ENCODE measurements at regions not wholly inside any gene's neighbourhood (a gene's known extent, or its start where the extent isn't known, plus 50 kb on each side); places are given as distances from the start of the nearest gene placed in this dataset.
"Not testable (repeated sequence)": the region's sequence is repeated elsewhere in the genome, so short reads cannot be mapped to it uniquely, and the experiment has no call there.

DNA sequence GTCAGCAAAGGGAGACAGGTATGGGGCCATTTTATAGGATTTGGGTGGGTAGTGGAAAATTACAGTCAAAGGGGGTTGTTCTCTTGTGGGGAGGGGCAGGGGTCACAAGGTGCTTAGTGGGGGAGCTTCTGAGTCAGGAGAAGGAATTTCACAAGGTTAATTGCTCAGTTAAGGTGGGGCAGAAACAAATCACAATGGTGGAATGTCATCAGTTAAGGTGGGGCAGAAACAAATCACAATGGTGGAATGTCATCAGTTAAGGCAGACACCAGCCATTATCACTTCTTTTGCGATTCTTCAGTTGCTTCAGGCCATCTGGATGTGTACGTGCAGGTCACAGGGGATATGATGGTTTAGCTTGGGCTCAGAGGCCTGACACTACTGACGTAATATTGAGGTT, 1077.6 kb downstream of the DNAJB9 start:
- DNase-seq, result not testable (repeated sequence)

DNA sequence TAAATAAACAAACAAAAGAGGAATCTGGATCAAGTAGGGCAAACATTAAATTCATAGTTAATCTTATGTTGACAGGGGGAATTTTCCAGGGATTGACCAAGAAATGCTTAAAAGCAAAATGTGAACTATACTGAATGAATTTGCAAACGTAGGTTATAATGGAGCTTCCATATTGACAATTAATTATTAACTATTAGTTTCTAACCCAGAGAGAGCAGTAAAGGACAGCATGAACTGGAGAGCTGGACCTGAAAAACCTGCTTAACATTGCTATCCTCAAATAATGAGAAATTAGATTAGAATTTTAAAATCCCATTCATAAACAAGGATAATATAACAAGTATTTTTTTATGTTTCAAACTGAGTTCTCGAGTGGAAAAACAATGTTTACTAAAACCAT, 1089.6 kb downstream of the DNAJB9 start:
- no peak for DNase-seq

DNA sequence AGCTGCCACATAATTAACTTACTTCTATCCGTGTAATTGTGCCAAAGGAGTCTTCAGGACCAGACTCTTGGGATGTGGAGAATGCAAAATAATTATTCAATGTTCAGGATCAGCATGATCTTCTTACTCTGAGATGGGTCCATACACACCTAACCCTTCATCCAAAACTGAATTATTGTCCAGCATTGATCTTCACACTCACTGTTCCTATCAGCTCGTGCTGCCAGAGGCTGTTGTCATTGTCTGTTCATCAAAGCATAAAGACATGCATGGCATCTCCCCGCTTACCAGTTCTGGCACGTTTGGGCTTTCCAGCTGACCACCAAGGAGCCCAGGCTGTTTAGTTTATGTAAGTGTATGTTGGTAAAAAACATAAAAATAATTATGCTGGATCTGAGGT, 1090.7 kb downstream of the DNAJB9 start:
- DNase-seq, result no peak

DNA sequence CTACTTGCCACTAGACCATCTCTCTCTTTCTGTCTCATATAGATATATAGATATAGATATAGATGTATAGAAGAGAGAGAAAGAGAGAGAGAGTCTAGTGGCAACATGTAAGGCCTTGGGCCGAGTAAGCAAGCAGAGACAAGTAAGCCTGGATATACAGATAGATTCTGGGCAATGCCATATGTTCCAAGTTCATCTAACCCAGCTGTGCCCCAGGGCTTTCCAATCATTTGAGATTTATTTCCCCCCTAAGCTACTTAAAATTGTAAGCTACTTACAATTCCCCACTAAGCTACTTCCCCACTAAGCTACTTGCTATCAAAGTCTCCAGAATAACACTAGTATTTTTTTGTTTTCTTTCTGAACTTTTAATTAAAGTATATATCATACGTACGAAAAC, 1094.1 kb downstream of the DNAJB9 start:
- DNase-seq, result no peak

DNA sequence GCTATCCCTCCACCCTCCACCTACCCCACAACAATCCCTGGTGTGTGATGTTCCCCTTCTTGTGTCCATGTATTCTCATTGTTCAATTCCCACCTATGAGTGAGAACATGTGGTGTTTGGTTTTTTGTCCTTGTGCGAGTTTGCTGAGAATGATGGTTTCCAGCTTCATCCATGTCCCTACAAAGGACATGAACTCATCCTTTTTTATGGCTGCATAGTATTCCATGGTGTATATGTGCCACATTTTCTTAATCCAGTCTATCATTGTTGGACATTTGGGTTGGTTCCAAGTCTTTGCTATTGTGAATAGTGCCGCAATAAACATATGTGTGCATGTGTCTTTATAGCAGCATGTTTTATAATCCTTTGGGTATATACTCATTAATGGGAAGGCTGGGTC, 1117.6 kb downstream of the DNAJB9 start:
- DNase-seq, result not testable (repeated sequence)

DNA sequence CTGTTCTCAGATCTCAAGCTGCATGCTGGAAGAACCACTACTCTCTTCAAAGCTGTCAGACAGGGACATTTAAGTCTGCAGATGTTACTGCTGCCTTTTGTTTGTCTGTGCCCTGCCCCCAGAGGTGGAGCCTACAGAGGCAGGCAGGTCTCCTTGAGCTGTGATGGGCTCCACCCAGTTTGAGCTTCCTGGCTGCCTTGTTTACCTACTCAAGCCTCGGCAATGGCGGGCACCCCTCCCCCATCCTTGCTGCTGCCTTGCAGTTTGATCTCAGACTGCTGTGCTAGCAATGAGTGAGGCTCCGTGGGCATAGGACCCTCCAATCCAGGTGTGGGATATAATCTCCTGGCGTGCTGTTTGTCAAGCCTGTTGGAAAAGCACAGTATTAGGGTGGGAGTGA, 1122.9 kb downstream of the DNAJB9 start:
- not testable (repeated sequence) for DNase-seq

DNA sequence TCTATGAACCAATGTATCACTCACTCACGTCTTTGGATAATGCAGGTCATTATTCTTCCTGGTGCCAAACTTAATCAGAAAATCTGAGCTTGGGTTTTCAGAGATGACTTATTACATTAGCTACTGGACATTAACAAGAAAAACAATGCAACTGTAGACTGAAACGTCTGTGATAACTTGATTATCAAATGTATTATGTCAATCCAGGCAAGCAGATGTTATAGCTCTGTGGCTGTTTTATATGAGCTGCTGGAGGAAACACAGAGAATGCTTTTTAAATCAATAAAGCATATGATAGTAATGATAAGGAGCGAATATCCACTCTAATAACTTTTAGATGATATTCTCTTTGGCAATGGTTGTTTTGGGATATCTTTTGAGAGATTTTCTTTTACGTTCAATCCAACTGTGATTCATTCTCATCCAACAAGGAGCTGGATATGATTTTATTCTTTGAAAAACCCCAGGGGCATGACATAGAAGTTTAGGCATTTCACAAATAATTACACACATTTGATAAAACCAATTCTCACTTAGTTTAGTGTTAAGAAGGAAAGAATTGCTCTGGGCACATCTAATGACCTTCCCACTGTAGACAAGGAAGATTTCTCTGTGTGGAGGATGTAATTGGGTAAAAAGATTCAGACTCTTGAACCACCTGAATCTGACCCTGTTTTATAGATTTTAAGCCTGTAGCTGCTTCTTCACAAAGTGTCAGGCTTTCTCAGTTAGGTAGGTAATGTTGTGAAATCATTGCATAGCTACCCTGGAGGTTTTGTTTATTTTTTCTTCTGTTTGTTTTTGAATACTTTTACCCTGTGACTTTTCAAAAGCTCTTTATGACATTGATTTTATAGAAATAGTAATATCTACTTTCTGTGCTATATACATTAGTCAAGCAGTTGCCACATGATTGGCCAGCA, 1124.7 kb downstream of the DNAJB9 start:
- no peak for DNase-seq

DNA sequence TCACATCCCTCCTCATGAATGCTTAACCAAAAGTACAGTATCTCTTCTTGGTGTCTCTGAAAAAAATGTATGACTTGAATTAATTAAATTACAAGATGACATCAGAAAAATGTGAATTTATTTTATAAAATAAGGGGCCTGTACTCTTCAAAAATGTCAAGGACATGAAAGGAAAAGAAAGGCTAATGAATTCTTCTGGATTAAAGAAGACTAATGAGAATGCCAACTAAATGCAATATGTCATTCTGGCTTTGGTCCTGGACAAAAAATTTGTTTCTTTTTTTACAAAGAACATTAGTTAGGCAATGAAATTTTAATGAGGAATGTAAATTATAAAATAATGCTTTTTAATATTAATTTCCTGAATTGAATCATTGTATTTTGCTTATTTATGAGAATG, 1125.7 kb downstream of the DNAJB9 start:
- no peak for DNase-seq

DNA sequence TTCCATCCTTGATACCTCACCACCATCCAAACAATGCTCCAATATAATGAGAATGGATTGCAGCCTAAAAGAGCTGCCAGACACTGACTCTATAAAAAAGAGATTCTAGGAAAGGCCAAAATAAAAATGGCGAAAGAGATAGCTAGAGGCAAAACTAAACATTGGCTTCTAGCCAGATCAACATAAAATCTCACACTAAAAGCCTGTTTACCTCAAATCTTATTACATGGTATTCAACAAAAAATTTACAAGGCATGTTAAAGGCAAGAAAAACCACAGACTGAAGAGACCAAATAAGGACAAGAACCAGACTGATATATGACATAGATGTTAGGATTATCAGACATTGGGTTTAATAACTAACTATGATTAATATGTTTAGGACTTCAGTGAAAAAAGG, 1127.0 kb downstream of the DNAJB9 start:
- no peak for DNase-seq

DNA sequence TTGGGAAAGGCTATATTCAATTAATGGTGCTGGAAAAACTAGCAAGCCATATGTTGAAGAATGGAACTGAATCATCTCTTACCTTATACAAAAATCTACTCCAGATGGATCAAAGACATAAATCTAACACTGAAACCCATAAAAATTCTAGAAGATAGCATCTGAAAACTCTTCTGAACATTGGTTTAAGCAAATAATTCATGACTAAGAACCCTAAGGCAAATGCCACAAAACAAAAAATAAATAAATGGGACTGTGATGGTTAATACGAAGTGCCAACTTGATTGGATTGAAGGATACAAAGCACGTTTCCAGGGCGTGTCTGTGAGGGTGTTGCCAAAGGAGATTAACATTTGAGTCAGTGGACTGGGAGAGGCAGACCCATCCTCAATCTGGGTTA, 1130.0 kb downstream of the DNAJB9 start:
- DNase-seq, result no peak

DNA sequence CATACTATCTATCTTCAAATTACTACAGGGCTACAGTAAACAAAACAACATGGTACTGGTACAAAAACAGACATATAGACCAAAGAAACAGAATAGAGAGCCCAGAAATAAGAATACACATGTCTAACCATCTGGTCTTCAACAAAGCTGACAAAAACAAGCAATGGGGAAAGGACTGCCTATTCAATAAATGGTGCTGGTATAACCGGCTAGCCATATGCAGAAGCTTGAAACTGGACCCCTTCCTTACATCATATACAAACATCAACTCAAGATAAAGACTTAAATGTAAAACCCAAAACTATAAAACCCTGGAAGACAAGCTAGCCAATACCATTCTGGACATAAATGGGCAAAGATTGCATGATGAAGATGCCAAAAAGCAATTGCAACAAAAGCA, 1143.7 kb downstream of the DNAJB9 start:
- no peak for DNase-seq

DNA sequence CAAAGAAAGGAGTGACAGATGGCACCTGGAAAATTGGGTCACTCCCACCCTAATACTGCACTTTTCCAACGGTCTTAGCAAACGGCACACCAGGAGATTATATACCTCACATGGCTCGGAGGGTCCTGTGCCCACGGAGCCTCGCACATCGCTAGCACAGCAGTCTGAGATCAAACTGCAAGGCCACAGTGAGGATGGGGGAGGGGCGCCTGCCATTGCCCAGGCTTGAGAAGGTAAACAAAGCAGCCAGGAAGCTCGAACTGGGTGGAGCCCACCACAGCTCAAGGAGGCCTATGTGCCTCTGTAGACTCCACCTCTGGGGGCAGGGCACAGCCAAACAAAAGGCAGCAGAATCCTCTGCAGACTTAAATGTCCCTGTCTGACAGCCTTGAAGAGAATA, 1149.7 kb downstream of the DNAJB9 start:
- DNase-seq, result not testable (repeated sequence)

DNA sequence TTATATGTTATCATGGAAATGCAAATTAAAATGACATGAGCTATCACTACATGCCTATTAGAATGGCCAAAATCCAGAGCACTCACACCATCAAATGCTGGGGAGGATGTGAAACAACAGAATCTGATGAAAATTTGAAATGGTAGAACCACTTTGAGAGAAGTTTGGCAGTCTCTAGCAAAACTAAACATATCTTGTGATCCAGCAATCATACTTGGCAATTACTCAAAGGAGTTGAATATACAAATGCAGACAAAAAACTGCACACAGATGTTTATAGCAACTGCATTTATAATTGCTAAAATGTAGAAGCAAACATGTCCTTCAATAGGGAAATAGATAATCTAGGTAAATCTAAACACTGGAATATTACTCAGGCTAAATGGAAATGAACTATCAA, 1164.9 kb downstream of the DNAJB9 start:
- no peak for DNase-seq

DNA sequence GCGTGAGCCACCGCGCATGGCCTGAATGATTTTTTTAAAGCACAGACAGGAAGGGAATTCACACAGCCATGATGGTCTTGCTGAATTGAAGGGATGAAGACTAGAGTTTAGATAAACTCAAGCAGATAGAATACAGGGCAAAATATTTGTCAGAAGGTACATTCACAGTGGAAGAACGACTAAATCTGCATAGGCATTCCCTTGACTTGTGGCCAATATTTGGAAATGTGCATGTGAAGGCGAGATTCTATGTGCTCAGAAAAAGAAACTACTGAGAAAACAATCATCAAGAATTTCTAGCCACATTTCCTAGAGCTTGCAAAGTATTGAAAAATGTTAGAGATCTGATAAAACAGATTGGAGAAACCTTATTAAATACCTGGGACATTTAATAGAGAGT, 1166.2 kb downstream of the DNAJB9 start:
- DNase-seq, result no peak

DNA sequence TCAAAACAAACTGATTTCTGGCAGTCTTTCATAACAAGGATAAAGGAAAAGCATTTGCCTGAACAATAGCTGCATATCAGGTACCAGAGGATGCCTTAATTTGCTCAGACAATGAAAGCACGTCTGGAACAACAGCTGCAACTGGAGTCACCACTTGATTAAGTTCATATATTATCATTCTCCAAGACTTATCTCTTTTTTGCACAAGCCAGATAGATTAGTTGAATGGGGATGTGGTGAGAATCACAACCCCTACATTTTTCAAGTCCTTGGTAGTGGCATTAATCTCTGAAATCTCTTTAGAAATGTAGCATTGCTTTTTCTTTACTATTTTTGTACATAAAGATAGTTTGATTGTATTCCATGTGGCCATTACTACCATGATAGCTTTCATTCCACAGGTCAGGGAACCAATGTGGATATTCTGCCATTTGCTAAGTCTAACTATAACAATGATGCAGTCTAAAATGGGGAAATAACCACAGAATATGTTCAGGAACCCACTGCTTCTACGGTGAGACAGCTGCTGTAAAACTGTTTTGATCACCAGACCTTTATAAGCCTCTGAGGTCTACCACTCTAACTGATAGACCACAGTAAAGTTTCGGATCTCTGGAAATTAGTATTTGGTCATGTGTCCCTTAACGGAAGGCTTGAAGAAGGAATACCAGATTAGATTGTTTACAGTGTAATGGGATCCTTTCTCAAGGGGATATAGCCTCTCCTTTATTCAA, 1176.2 kb downstream of the DNAJB9 start:
- no peak for DNase-seq

DNA sequence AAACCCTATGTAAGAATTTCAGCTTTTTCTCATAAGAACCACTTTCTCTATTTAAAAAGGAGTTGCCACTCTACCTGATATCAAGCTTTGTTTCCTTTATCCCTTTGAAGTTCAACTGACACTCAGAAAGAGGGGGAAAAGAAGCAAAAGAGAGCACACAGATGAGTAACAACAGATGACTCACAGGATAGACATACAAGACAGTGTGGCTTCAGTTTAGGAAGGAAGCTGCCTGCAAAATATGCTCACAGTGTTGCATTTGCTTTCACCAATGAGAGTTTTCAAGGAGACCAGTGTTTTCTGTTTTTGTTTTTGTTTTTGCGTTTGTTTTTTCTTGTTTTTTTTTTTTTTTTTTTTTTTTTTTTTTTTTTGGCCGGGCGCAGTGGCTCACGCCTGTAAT, 1181.6 kb downstream of the DNAJB9 start:
- DNase-seq, result no peak

DNA sequence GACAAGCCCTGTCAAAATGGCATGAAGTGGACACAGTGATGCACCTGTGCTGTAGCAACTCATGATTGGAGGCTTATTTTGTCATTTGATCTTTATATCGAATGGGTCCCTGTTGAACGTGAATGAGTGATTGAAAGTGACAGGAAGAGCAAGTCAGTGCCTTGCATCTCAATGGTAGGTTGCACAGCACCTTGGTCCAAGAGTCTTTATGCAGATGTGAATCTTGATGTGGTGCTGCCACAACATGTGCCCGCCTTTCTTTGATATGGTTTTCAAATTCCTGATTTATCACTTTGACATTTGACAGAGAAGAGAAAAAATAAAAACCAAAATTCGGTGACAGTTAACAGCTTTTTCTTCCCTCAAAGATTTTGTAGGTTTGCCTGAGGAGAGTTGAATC, 1182.4 kb downstream of the DNAJB9 start:
- no peak for DNase-seq

DNA sequence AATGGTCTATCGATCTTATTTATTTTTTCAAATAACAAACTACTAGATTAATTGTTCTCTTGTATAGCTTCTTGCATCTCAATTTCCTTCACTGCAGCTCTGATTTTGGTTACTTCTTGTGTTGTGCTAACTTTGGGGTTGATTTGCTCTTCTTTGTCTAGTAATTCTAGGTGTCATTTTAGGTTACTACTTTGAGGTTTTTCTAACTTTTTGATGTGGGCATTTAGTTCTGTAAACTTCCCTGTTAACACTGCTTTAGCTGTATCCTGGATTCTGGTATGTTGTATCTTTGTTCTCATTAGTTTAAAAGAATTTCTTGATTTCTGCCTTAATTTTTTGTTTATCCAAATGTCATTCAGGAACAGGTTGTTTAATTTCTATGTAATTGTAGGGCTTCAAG, 1188.0 kb downstream of the DNAJB9 start:
- no peak for DNase-seq

DNA sequence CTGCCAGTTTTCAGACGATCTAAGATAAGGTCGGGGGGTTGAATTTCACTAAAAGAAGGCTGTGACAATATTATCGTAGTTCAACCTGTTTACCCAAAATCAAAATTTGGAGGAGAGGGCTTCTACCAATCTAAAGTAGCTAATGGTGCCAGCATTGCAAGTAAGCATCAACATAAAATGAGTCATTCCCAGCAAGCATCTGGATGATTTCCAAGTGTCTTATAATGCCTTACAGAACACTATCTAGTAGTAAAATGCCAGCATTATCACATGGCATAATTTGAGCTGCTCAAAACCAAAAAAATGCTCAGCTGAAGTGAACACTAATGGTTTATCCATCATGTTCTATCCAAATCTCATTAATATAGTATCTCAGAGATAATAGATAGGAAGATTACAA, 1193.9 kb downstream of the DNAJB9 start:
- DNase-seq, result no peak

DNA sequence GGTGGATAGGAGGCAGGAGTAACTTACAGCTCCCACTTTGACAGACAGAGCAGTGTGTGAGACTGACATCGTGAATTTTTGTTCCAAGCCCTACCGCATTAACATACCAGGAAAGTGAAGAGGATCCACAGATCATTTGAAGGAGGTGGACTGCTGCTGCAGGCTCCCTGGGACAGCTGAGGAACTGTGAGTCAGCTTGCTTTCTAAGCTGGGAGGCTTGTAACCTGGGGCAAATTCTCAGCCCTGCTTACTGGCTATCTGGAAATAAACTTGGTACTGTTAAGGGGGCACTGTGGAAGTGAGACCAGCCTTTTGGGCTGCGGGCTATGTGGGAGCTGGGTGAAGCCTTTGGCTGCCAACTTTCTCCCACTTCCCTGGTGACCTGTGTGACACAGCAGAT, 1202.5 kb downstream of the DNAJB9 start:
- DNase-seq, result no peak

DNA sequence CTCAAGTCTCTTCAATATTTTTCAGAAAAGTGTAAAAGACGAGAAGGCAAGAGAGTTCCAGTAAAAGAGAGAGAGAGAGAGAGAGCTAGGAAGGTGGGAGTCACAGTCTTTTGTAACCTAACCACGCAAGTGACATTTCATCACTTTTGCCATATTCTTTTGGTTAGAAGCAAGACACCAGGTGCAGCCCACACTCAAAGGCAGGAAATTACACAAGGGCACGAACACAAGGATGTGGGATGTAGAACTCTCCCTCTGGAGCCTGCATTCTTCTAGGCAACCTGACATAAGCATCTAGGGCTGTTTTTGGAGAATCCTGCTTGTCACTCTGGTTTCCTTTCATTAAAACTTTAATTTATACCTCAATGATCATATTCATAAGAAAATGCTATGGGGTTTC, 1213.1 kb downstream of the DNAJB9 start:
- DNase-seq, result no peak

DNA sequence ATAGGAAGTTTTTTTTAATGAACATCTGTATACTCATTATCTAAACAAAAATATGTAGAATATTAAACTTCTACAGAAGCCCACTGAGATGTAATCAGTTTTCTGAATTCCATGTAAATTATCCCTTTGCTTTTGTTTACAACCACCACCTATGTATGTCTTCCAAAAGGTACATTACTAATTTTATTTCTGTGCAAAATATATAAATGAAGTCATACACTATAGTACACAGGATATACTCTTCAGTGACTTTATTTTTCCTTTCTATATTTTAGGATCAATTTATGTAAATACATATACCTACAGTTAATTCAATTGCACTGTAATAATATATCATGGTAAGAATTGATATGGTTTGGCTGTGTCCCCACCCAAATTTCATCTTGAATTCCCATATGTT, 1236.9 kb downstream of the DNAJB9 start:
- DNase-seq, result no peak

DNA sequence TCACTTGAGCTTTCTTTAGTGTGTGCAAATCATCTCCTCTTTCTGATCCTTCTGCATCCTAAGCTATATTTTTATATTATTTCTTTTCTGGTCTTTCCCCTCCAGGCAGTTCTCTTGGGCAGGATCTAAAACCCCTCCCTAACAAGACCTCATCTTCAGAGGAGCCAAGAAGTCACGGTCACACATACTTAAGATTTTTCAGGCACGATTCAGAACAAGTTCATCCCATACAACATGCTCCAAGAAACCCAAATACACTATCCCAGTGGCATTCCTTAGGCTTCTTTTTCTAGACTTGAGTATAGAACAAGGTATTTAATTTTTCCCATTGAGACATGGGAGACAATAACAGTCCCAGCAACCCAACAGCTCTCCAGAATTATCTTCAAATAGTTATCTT, 1251.5 kb downstream of the DNAJB9 start:
- DNase-seq, result no peak

DNA sequence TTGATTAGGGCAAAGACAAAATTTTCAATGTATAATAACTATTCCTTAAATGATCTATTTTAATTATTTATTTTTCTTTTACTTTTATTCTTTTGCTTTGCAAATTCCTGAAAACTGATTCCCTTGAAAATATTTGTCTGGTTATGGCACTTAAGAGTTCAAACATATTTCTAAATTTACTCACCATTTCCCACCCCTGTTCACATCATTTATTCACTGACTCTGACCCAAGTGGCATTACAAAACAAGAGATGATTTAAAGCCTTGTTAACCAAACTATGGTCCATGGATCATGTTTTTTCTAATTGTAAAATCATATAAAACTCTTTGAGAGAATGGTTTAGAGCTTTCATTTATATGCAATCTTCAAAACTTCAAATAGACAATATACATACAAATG, 1256.1 kb upstream of the LRRN3 start:
- no peak for DNase-seq
